Lung (tissue), 11 donors: ENCODE measurements at regions not wholly inside any gene's neighbourhood (a gene's known extent, or its start where the extent isn't known, plus 50 kb on each side); places are given as distances from the start of the nearest gene placed in this dataset.
"Not testable (repeated sequence)": the region's sequence is repeated elsewhere in the genome, so short reads cannot be mapped to it uniquely, and the experiment has no call there.

Source experiments
- ATAC-seq: fragments of 200-7000 bp; cut with Tn5 transposase; one replicate; pipeline ENCODE4 v1.9.1; 2020; ENCODE audit warnings: moderate number of reproducible peaks; ENCODE audit not compliant: insufficient read depth, low FRiP score
- DNase-seq, 3 donors: peaks; one replicate each; pipeline ENCODE4 v3.0.0-alpha.2; 2013 to 2017
- H3K27ac ChIP-seq, 2 donors: one replicate each; pipeline ENCODE4 v1.5.1; 2013; ENCODE audit warnings: mild to moderate bottlenecking in 2 of 2, moderate library complexity in 2 of 2, control low read depth in 1 of 2, inconsistent platforms in 1 of 2, low read depth in 1 of 2, low read length in 1 of 2
- H3K27me3 ChIP-seq, 3 donors: one replicate each; pipeline ENCODE4 v1.5.1; 2013; ENCODE audit warnings: low read length in 2 of 3; ENCODE audit not compliant: control insufficient read depth in 3 of 3, insufficient read depth in 3 of 3
- H3K36me3 ChIP-seq, 4 donors: one replicate each; pipeline ENCODE4 v1.5.1; 2013; ENCODE audit warnings: low read length in 4 of 4, mild to moderate bottlenecking in 1 of 4, moderate library complexity in 1 of 4; ENCODE audit not compliant: control insufficient read depth in 4 of 4, insufficient read depth in 4 of 4
- H3K4me1 ChIP-seq, 5 donors: one replicate each; pipeline ENCODE4 v1.5.1; 2013; ENCODE audit warnings: low read length in 5 of 5, mild to moderate bottlenecking in 2 of 5, moderate library complexity in 1 of 5; ENCODE audit not compliant: control insufficient read depth in 5 of 5, insufficient read depth in 5 of 5
- H3K4me3 ChIP-seq: one replicate; pipeline ENCODE4 v1.5.1; 2013; ENCODE audit warnings: mild to moderate bottlenecking, control low read depth, moderate library complexity
- H3K9ac ChIP-seq, 2 donors: one replicate each; pipeline ENCODE4 v1.5.1; 2013; ENCODE audit warnings: low read length in 2 of 2, control low read depth in 1 of 2; ENCODE audit not compliant: insufficient read depth in 1 of 2
- H3K9me3 ChIP-seq, 4 donors: one replicate each; pipeline ENCODE4 v1.5.1; 2013; ENCODE audit warnings: low read length in 3 of 4, mild to moderate bottlenecking in 1 of 4, moderate library complexity in 1 of 4; ENCODE audit not compliant: control insufficient read depth in 4 of 4, insufficient read depth in 3 of 4
- CTCF ChIP-seq: IDR thresholded peaks from 2 replicates; pipeline ENCODE4 v1.5.1; 2012; ENCODE audit warnings: mild to moderate bottlenecking; ENCODE audit errors: control extremely low read depth, extremely low read depth
- WGBS, 2 donors: extraction: QIAGEN DNeasy Blood & Tissue Kit; methylation state at CpG; one replicate each; pipeline ENCODE4 v1.1.7; 2013; 5-methylcytosine and 5-hydroxymethylcytosine counted together
- donor health status: control.
- donor health status: control.
- donor health status: Bipolar disorder and iron deficiency.
- donor health status: healthy.
- donor health status: DM: yes; HTN: yes; CAD: no.

GRCh38 chr2:185667452-185667851, 71.2 kb upstream of the FSIP2 start:
- Histone ChIP-seq H3K4me1 (no peaks in the 10 kb centered on the region), H3K4me3 (no peak overlapping the region), H3K9ac (no peak overlapping the region), H3K27ac (no peak overlapping the region), H3K27me3 (no peaks in the 10 kb centered on the region), H3K36me3 (no peaks in the 10 kb centered on the region), H3K9me3 (no peaks in the 10 kb centered on the region)
- no peak for DNase-seq
- ATAC-seq = no peak
- WGBS, 2 donors = 93 to 95% methylated on average over 2 of the region's 2 CpGs
- no peak for TF ChIP-seq CTCF

- Histone ChIP-seq H3K9me3 (no peaks in the 10 kb centered on the region), H3K27me3 (no peaks in the 10 kb centered on the region), H3K4me1 (no peaks in the 10 kb centered on the region), H3K9ac (no peak overlapping the region), H3K36me3 (no peaks in the 10 kb centered on the region), H3K4me3 (no peak overlapping the region), H3K27ac (no peak overlapping the region)
- ATAC-seq (no peak), DNase-seq (peak in 1 of 3 donors; percentile 3)
- TF ChIP-seq CTCF = no peak
Observed at GRCh38 chr2:185668710-185669109, 69.9 kb upstream of the FSIP2 start.

- no peak overlapping the region for H3K27ac ChIP-seq
- ATAC-seq = no peak
- no peak overlapping the region for H3K9ac ChIP-seq
- H3K27me3 ChIP-seq = no peaks in the 10 kb centered on the region
- no peaks in the 10 kb centered on the region for H3K9me3 ChIP-seq
- TF ChIP-seq CTCF = no peak
- WGBS, 2 donors = 79 to 80% methylated on average over 1 of the region's 1 CpG
- H3K4me1 ChIP-seq = no peaks in the 10 kb centered on the region
- no peak overlapping the region for H3K4me3 ChIP-seq
- no peaks in the 10 kb centered on the region for H3K36me3 ChIP-seq
- DNase-seq = no peak
Observed at GRCh38 chr2:185674232-185674631, 64.4 kb upstream of the FSIP2 start.

GRCh38 chr2:185676316-185676715, 62.3 kb upstream of the FSIP2 start:
- H3K9ac ChIP-seq = no peak overlapping the region
- DNase-seq = no peak
- H3K4me1 ChIP-seq = no peaks in the 10 kb centered on the region
- H3K4me3 ChIP-seq = no peak overlapping the region
- no peak for TF ChIP-seq CTCF
- no peaks in the 10 kb centered on the region for H3K36me3 ChIP-seq
- no peaks in the 10 kb centered on the region for H3K27me3 ChIP-seq
- no peak overlapping the region for H3K27ac ChIP-seq
- ATAC-seq = no peak
- WGBS, 2 donors = 91 to 92% methylated on average over 2 of the region's 2 CpGs
- H3K9me3 ChIP-seq = no peaks in the 10 kb centered on the region

GRCh38 chr2:185687001-185687400, 51.6 kb upstream of the FSIP2 start:
- WGBS, 2 donors = 89 to 91% methylated on average over 3 of the region's 3 CpGs
- DNase-seq, H3K4me1 ChIP-seq, H3K27me3 ChIP-seq, H3K4me3 ChIP-seq, H3K9me3 ChIP-seq, H3K27ac ChIP-seq, H3K36me3 ChIP-seq, H3K9ac ChIP-seq, ATAC-seq: not testable (repeated sequence)
